ENCODE measurements at regions not wholly inside any gene's neighbourhood (a gene's known extent, or its start where the extent isn't known, plus 50 kb on each side); places are given as distances from the start of the nearest gene placed in this dataset.
"Not testable (repeated sequence)": the region's sequence is repeated elsewhere in the genome, so short reads cannot be mapped to it uniquely, and the experiment has no call there.

GRCh38 chr6:134415656-134416055 lies 97.7 kb upstream of the SGK1 start:
- DNase-seq: no peak

GRCh38 chr6:134415194-134415593 lies 97.3 kb upstream of the SGK1 start:
- DNase-seq: no peak

GRCh38 chr6:134414793-134415192 lies 96.9 kb upstream of the SGK1 start:
- DNase-seq: no peak

- DNase-seq: no peak
Observed at GRCh38 chr6:134413241-134413643, 95.3 kb upstream of the SGK1 start.

GRCh38 chr6:134410541-134410940 lies 92.6 kb upstream of the SGK1 start:
- no peak for DNase-seq

GRCh38 chr6:134407791-134408190 lies 89.9 kb upstream of the SGK1 start:
- no peak for DNase-seq

- no peak for DNase-seq
Observed at GRCh38 chr6:134406311-134406710, 88.4 kb upstream of the SGK1 start.

GRCh38 chr6:134405386-134406087 lies 87.6 kb upstream of the SGK1 start:
- DNase-seq: no peak

- not testable (repeated sequence) for DNase-seq
Observed at GRCh38 chr6:134403312-134403711, 85.4 kb upstream of the SGK1 start.

GRCh38 chr6:134402372-134402984 lies 84.6 kb upstream of the SGK1 start:
- DNase-seq: no peak

- no peak for DNase-seq
Observed at GRCh38 chr6:134400941-134401340, 83.0 kb upstream of the SGK1 start.

- peak; percentile 12 for DNase-seq
Observed at GRCh38 chr6:134398453-134398852, 80.5 kb upstream of the SGK1 start.

GRCh38 chr6:134397676-134398075 lies 79.8 kb upstream of the SGK1 start:
- no peak for DNase-seq

GRCh38 chr6:134394905-134395304 lies 77.0 kb upstream of the SGK1 start:
- no peak for DNase-seq

- no peak for DNase-seq
Observed at GRCh38 chr6:134394208-134394607, 76.3 kb upstream of the SGK1 start.

- no peak for DNase-seq
Observed at GRCh38 chr6:134391205-134391604, 73.3 kb upstream of the SGK1 start.

GRCh38 chr6:134389658-134390057 lies 71.7 kb upstream of the SGK1 start:
- no peak for DNase-seq

GRCh38 chr6:134389129-134389528 lies 71.2 kb upstream of the SGK1 start:
- no peak for DNase-seq

GRCh38 chr6:134386482-134386881 lies 68.6 kb upstream of the SGK1 start:
- not testable (repeated sequence) for DNase-seq

GRCh38 chr6:134381959-134382358 lies 64.0 kb upstream of the SGK1 start:
- no peak for DNase-seq

- no peak for DNase-seq
Observed at GRCh38 chr6:134379599-134379998, 61.7 kb upstream of the SGK1 start.

GRCh38 chr6:134379076-134379475 lies 61.2 kb upstream of the SGK1 start:
- peak; percentile 60 for DNase-seq

- DNase-seq: no peak
Observed at GRCh38 chr6:134378426-134378825, 60.5 kb upstream of the SGK1 start.

GRCh38 chr6:134376785-134377184 lies 58.9 kb upstream of the SGK1 start:
- no peak for DNase-seq

- DNase-seq: no peak
Observed at GRCh38 chr6:134375220-134375580, 57.3 kb upstream of the SGK1 start.

Data from CD4-positive, alpha-beta T cell treated with Interleukin-21 for 1 hour (primary cell).